22Rv1 (cell line): ENCODE measurements at regions not wholly inside any gene's neighbourhood (a gene's known extent, or its start where the extent isn't known, plus 50 kb on each side); places are given as distances from the start of the nearest gene placed in this dataset.

Experiments used
- CTCF ChIP-seq: fragments of 450-650 bp; IDR thresholded peaks from 2 replicates; pipeline ENCODE4 v1.5.1; 2017; ENCODE audit warnings: mild to moderate bottlenecking
- ZFX ChIP-seq: fragments of 450-650 bp; IDR thresholded peaks from 2 replicates; pipeline ENCODE4 v1.6.1; 2017; ENCODE audit warnings: antibody characterized with exemption, borderline replicate concordance

- TF ChIP-seq CTCF: no peak
- TF ChIP-seq ZFX: no peak
Measured at GRCh38 chr3:111253733-111254132, 182.1 kb downstream of the NECTIN3 start.
